ENCODE measurements at regions not wholly inside any gene's neighbourhood (a gene's known extent, or its start where the extent isn't known, plus 50 kb on each side); places are given as distances from the start of the nearest gene placed in this dataset.

DNA sequence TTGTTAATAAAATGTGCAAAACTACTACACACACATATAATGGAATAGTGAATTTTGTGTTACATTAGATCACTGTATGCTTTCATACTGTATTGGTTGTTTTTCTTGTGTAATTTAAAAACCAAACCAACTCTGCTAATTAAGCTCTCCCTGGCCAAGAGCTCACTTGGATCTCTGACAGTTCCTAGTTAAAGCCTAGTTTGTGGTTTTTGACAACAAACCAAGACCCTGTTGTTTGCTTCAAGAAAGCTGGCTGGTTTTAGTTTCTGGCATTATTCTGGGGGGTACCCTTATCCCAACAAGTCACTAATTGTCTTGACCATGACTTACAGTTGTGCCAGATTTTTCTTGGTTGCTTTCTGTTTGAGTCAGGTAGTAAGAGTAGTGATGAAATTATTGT lies 121.4 kb upstream of the CXorf66 start:
- TF ChIP-seq, protein P1, sequence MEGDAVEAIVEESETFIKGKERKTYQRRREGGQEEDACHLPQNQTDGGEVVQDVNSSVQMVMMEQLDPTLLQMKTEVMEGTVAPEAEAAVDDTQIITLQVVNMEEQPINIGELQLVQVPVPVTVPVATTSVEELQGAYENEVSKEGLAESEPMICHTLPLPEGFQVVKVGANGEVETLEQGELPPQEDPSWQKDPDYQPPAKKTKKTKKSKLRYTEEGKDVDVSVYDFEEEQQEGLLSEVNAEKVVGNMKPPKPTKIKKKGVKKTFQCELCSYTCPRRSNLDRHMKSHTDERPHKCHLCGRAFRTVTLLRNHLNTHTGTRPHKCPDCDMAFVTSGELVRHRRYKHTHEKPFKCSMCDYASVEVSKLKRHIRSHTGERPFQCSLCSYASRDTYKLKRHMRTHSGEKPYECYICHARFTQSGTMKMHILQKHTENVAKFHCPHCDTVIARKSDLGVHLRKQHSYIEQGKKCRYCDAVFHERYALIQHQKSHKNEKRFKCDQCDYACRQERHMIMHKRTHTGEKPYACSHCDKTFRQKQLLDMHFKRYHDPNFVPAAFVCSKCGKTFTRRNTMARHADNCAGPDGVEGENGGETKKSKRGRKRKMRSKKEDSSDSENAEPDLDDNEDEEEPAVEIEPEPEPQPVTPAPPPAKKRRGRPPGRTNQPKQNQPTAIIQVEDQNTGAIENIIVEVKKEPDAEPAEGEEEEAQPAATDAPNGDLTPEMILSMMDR (IDR thresholded peaks at IDR 0.05) = no peak
- TF ChIP-seq POLR2A (IDR thresholded peaks at IDR 0.05) = no peak
